IgD-negative memory B cell (primary cell): ENCODE measurements at regions not wholly inside any gene's neighbourhood (a gene's known extent, or its start where the extent isn't known, plus 50 kb on each side); places are given as distances from the start of the nearest gene placed in this dataset.

Experiments
- H3K27ac Mint-ChIP-seq, 3 donors: one replicate each; pipeline ENCODE4 v1.8.0; 2020 to 2022; ENCODE audit warnings: mild to moderate bottlenecking in 3 of 3, mixed read lengths in 3 of 3, moderate library complexity in 1 of 3
- H3K27me3 Mint-ChIP-seq: one replicate; pipeline ENCODE4 v1.8.0; 2021; ENCODE audit warnings: mixed read lengths
- H3K36me3 Mint-ChIP-seq: one replicate; pipeline ENCODE4 v1.8.0; 2020; ENCODE audit warnings: mild to moderate bottlenecking, mixed read lengths
- H3K4me1 Mint-ChIP-seq, 3 donors: one replicate each; pipeline ENCODE4 v1.8.0; 2020 to 2022; ENCODE audit warnings: mixed read lengths in 3 of 3, mild to moderate bottlenecking in 1 of 3
- H3K4me3 Mint-ChIP-seq, 4 donors: one replicate each; pipeline ENCODE4 v1.8.0; 2020 to 2022; ENCODE audit warnings: mild to moderate bottlenecking in 4 of 4, mixed read lengths in 4 of 4, moderate library complexity in 3 of 4
- H3K9me3 Mint-ChIP-seq, 3 donors: one replicate each; pipeline ENCODE4 v1.8.0; 2020 to 2021; ENCODE audit warnings: mixed read lengths in 3 of 3, mild to moderate bottlenecking in 1 of 3

DNA sequence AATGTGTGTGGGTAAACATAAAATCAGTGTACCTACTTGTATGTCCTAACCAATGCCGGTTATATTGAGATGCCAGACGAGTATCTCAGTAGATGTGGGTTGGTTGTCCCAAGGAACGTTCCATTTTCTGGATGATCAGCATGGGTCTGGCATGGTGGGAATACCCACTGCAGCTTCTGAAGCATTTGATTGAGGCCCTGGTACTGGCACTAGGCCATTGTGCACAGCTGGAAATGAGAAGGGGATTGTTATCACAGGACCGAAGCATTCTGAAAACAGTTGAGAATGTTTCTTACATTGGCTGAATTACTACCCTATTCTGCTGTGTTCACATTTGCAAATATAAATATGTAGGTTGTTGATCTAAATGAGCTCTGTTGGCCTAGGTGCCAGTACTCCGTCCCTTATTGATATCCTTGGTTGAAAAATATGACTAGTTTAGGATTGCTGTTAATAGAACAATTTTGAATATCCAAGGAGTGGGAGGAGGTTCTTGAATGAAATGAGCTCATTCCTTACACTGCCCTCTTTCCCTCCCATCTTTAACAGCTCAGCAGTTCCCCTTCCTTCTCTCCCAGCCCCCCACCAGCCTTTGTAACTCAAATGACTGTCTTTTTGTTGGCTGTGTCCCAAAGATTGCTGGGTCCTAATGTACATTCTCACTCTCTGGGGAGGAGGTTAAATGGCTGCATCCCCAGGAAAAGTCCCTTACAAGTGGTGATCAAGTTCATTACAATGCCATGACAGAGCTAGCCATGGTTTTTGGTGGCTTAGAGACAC, 293.3 kb upstream of the TPM1 start:
- peaks cover 9% of the 10 kb centered on the region for H3K27me3 Mint-ChIP-seq
- H3K9me3 Mint-ChIP-seq: peaks cover 0 to 1% (median 0%) of the 10 kb centered on the region in 3 donors
- H3K27ac Mint-ChIP-seq: no peak overlapping the region
- H3K4me3 Mint-ChIP-seq: no peak overlapping the region
- no peaks in the 10 kb centered on the region for H3K36me3 Mint-ChIP-seq
- peaks cover 0 to 1% (median 0%) of the 10 kb centered on the region in 3 donors for H3K4me1 Mint-ChIP-seq

DNA sequence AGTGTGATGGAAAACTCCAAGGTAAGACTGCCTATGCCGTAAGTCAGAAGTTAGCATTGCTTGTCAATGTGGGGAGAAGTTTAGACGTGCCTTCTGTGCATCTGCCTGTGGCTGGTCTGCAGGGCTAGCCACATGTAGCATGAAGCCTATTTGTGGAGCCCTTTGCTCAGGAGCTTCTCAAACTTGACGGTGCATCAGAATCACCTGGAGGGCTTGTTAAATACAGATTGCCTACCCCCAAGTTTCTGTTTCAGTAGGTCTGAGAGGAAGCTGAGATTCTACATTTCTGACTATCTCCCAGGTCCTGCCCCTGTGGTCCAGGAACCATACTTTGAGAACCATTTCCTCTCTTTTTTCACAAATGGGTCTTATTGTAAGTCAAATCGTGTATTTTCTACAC, 292.1 kb upstream of the TPM1 start:
- H3K27me3 Mint-ChIP-seq: peaks cover 9% of the 10 kb centered on the region
- H3K4me3 Mint-ChIP-seq: no peak overlapping the region
- H3K27ac Mint-ChIP-seq: no peak overlapping the region
- H3K36me3 Mint-ChIP-seq: no peaks in the 10 kb centered on the region
- H3K4me1 Mint-ChIP-seq: peaks cover 0 to 1% (median 0%) of the 10 kb centered on the region in 3 donors
- peaks cover 0 to 1% (median 0%) of the 10 kb centered on the region in 3 donors for H3K9me3 Mint-ChIP-seq

DNA sequence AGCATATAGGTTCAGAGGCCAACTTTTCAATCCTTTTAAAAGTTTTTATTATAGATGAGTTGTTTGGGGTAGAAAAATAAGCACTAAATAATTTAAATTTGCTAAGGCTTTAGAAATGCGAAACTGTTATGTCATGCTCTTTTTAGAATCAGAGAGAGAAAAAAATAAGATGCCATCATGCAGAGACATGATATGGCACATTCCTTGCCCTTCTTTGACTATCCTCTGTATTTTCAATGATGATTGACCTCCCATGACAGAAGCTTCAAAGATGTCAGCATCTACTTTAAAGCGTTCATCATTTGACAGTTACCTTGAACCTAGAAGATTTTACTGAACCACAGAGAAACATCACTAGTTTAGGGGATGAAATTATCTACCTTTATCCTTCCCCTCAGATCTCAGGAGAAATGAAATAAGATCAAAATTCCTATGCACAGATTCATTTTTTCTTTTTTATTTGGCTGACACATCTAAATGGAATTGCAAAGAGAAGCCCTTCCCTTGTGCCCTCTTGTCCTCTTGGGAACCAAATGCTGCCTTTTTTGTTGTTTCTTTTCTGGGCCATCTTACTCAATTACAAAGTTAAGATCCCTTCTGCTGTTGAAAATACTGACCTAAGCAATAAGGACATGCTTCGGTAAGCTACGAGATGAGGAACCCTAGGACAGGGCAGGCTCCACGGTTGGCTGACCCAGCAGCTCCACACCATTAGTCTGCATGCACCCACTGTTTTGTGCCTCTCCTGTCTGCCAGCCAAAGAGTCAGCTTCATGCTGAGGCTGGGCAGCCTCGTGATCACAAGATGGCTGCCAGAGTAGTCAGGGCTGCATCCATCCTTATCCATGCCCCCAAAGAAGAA, 289.7 kb upstream of the TPM1 start:
- Mint-ChIP-seq H3K9me3 (peaks cover 0 to 1% (median 0%) of the 10 kb centered on the region in 3 donors), H3K27ac (no peak overlapping the region), H3K4me3 (no peak overlapping the region), H3K27me3 (peaks cover 12% of the 10 kb centered on the region), H3K4me1 (peaks cover 0 to 1% (median 0%) of the 10 kb centered on the region in 3 donors), H3K36me3 (peaks cover 4% of the 10 kb centered on the region)

DNA sequence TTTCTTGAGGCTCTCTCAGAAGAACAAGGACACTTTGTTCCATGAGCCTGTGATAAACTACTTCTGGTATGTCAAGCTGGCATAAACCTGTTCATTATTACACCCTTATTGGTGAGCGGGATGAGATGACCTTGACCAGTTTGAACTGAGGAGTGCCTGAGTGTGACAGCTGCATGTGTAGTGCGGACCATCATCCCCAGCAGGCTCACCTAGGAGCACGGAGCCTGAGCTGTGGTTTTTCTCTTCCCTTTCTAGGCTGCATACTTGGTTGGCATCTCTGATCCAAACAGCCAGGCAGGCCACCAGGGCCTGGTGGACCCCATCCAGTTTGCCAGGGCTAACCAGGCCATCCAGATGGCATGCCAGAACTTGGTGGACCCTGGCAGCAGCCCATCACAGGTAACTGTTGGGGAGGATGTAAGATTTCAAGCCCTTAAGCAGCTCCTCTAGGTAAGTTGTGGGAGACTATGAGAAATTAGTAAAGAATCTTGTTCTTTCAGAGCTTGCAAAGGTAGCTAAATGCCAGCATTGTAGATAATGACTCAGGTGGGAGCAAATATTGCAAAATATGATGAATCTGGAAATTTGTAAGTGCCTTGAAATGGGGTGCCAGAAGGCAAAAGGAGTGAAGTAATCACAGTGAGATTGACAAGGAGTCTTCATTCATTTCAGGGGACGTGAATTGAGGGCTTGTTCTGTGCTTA, 288.9 kb upstream of the TPM1 start:
- Mint-ChIP-seq H3K27me3 (peaks cover 10% of the 10 kb centered on the region), H3K4me3 (no peak overlapping the region), H3K4me1 (peaks cover 0 to 1% (median 0%) of the 10 kb centered on the region in 3 donors), H3K27ac (no peak overlapping the region), H3K36me3 (peaks cover 4% of the 10 kb centered on the region), H3K9me3 (peaks cover 0 to 1% (median 0%) of the 10 kb centered on the region in 3 donors)

DNA sequence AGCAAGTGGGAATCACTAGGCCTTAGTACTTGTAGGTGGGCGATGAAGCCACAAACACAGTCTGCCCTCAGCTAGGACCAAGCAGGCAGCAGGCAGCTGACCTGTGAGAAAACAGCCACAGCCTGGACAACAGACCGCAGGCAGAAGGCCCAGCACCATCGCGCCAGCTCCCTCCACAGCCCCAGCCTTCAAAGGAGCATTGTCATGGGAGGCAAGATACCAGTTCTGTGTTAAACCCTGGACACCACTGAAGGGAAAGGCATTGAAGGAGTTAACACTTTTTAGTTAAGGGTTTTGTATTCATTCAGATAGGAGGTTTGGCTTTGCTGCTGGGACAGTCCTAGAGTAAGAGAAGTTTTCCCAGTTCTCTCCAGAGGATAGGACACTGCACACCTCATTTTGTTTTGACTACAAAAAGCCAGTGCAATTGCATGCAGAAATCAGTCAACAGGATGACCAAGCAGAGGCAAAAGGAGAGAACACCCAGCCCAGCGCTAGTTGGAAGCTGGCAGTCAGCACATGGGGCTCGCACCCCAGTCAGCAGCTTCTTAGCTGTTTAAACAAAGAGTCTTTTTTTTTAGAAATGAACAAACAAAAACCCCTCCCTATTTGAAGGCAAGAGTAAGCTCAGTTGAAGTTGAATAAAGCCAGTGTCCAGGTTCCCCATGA, 286.1 kb upstream of the TPM1 start:
- Mint-ChIP-seq H3K4me3 (no peak overlapping the region), H3K36me3 (peaks cover 4% of the 10 kb centered on the region), H3K27me3 (peaks cover 9% of the 10 kb centered on the region), H3K27ac (no peak overlapping the region), H3K4me1 (peaks cover 0 to 1% (median 0%) of the 10 kb centered on the region in 3 donors), H3K9me3 (no peaks in the 10 kb centered on the region)

DNA sequence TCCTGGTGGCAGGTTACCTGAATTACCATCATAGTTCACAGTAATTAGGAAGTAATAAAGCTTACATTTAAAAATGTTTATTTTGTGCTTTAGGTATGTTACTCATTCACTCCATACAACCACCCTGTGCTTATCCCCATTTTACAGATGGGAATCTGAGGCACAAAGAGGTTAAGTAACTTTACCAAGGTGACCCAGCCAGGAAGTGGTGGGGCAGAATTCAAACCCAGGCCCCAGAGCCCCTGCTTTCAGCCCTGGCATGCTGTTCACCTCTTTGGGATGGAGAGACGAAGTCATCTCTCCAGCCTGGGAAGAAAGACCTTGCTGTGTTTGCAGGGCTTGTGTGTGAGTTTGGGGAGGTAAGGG, 285.6 kb upstream of the TPM1 start:
- H3K27me3 Mint-ChIP-seq: peaks cover 8% of the 10 kb centered on the region
- peaks cover 0 to 1% (median 0%) of the 10 kb centered on the region in 3 donors for H3K4me1 Mint-ChIP-seq
- H3K9me3 Mint-ChIP-seq: no peaks in the 10 kb centered on the region
- no peak overlapping the region for H3K4me3 Mint-ChIP-seq
- peaks cover 4% of the 10 kb centered on the region for H3K36me3 Mint-ChIP-seq
- H3K27ac Mint-ChIP-seq: no peak overlapping the region

DNA sequence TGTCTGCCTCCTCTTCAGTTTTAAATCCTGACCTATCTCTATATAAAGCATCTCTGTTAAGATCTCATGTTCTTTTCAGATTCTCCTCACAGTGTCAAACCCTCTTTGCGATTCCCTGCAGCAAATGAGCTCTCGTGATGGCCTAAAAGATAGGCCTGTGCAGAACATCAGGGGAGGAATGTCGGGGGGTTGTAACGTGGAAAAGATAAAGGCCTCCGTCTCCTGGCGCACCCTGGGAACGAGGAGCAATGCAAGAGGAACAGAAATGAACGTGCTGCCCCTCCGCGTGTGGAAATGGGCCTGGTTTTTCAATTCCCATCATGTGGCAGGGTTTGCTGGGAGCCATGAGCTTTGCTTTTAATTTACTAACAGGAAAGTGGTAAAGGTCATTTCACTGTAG, 285.0 kb upstream of the TPM1 start:
- peaks cover 4% of the 10 kb centered on the region for H3K27me3 Mint-ChIP-seq
- no peaks in the 10 kb centered on the region for H3K9me3 Mint-ChIP-seq
- H3K27ac Mint-ChIP-seq: no peak overlapping the region

DNA sequence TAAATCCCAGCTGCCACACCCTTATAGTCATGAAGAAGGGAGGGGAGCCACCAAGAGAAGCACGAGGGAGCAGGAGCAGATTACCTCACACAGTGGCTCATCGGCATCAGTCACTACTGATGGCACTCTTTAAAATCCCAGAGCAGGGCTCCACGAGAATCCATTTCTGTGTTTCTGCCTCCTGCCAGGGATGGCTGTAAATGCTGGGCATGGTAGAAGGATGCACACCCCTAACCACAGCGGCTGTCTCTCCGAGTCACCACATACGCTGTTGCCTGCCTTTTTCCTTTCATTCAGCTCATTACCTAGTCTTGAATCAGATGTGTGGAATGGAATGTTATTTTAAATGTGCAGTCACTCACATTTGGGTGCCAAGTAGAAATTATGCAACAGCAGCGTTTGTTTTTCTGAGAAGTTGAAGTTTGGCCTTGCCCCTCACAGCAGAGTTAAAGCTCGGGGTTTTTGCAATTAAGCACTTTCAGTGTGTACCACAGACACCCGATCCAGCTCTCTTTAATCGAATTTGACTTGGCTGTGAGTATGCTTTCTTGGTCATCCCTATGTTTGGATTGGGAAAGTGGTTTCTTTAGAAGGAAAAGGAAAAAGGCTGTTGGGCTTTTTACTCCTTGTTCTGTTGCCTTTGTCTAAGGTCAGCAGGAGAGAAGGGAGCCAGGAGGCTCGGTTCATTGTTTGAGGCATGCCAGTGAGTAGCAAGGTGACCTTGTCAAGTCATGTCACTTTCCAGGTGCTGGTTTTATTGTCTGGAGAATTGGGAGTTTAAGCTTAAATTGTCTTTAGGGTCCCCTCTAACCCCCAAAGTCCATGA, 284.2 kb upstream of the TPM1 start:
- Mint-ChIP-seq H3K27ac (no peak overlapping the region), H3K9me3 (no peaks in the 10 kb centered on the region), H3K4me1 (no peaks in the 10 kb centered on the region), H3K4me3 (no peak overlapping the region), H3K36me3 (peaks cover 4% of the 10 kb centered on the region), H3K27me3 (peaks cover 3% of the 10 kb centered on the region)

More for the DNA sequence above, 285.0 kb upstream of the TPM1 start:
- H3K4me3 Mint-ChIP-seq: no peak overlapping the region
- peaks cover 4% of the 10 kb centered on the region for H3K36me3 Mint-ChIP-seq
- H3K4me1 Mint-ChIP-seq: peaks cover 0 to 1% (median 0%) of the 10 kb centered on the region in 3 donors

DNA sequence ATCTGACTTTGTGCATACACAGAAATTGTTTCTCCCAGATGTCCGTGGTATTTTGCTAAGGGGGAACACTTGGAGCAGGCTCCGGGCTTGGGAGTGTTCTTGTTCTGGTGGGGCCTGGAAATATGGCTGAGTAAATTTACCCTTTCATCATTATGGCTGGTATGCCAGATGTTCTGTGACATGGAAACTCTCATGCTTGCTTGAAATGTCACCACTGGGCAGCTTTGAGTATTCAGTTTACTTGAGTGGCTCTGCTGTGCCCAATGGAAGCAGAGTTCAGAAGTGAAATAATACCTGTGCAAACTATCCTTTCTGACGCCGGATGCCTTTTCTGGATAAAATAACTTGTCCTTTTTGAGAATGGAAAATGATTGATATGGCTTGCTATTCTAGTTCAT, 283.6 kb upstream of the TPM1 start:
- Mint-ChIP-seq H3K27me3 (peaks cover 3% of the 10 kb centered on the region), H3K4me1 (no peaks in the 10 kb centered on the region), H3K4me3 (no peak overlapping the region), H3K27ac (no peak overlapping the region), H3K36me3 (peaks cover 4% of the 10 kb centered on the region), H3K9me3 (no peaks in the 10 kb centered on the region)

DNA sequence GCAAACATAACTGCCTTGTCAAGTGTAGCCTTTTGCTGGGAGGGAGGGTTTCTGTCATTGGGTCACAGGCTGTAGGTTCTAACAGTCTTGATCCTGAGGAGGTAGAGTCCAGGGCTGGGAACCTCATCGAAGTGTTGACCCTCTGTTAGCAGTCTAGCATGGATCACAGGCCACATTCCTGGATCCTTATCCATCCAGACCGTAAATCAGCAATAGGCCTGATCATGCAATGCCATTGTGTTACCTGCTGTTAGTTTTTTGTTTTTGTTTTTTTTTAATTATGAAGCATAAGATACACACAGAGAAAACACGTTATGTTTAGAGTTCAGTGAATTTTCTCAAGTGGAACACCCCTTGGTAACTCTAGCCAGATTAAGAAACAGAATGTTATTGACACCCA, 282.0 kb upstream of the TPM1 start:
- no peak overlapping the region for H3K27ac Mint-ChIP-seq
- peaks cover 3% of the 10 kb centered on the region for H3K27me3 Mint-ChIP-seq
- no peaks in the 10 kb centered on the region for H3K9me3 Mint-ChIP-seq
- no peaks in the 10 kb centered on the region for H3K4me1 Mint-ChIP-seq
- no peak overlapping the region for H3K4me3 Mint-ChIP-seq
- H3K36me3 Mint-ChIP-seq: peaks cover 4% of the 10 kb centered on the region

DNA sequence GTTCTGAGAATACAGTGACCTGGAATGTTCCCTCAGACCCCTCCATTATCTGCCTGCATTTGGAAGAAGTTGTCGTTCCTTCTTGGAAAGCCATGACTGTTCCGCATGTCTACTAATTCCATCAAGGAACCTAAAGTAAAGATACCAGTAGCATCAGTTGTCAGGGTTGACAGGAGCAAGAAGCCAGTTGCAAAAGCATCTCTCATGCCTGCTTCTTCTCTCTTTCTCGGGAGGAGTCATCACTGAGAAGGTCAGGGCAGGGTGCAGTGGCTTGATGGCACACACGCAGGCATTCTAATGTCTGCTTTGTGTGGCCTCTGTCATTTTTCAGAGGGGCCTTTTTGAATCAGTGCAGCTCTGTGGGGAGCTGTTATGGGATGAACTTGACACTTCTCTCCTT, 276.6 kb upstream of the TPM1 start:
- Mint-ChIP-seq H3K4me1 (no peaks in the 10 kb centered on the region), H3K27ac (no peak overlapping the region)

DNA sequence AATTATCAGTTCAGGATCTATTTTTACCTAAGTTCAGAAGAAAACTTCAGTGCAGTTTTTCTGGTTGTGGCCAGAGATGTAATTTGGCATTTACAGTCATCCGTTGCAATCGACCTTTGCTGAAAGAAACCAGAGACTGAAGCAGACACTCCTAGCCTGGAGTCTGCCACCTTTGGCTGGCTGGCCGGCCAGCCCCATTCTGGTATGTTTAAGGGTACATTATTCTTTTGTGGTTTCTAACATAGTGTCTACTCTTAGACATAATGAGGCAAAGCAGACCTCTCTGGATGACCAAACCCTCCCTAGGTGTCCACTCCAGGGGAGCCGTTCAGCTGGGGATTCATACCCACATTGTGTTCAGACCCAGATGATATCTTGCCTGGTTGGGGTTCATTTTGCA, 275.9 kb upstream of the TPM1 start:
- Mint-ChIP-seq H3K4me1 (no peaks in the 10 kb centered on the region), H3K27me3 (no peaks in the 10 kb centered on the region), H3K27ac (no peak overlapping the region), H3K36me3 (no peaks in the 10 kb centered on the region), H3K4me3 (no peak overlapping the region), H3K9me3 (no peaks in the 10 kb centered on the region)

More for the DNA sequence above, 276.6 kb upstream of the TPM1 start:
- Mint-ChIP-seq H3K27me3 (no peaks in the 10 kb centered on the region), H3K9me3 (no peaks in the 10 kb centered on the region), H3K4me3 (no peak overlapping the region), H3K36me3 (no peaks in the 10 kb centered on the region)

DNA sequence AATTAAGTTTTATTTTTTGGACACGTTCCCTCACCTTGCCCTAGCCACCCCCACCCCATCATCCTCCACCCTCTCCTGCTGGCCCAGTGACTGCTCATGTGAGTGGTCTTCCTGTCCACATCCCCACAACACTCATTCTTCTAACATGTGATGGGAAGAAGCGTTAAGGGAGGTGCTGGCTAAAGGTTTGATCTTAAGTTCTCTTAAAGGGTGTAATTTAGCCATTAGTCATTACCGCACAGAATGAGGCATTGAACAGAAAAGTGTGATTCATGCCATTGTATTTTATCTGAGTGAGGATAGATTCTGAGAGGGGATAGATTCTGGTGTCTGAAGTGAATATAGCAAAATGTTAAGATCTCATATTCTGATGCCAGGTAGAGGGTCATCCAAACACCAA, 272.9 kb upstream of the TPM1 start:
- Mint-ChIP-seq H3K9me3 (no peaks in the 10 kb centered on the region), H3K27ac (no peak overlapping the region), H3K4me3 (no peak overlapping the region), H3K4me1 (no peaks in the 10 kb centered on the region), H3K36me3 (no peaks in the 10 kb centered on the region), H3K27me3 (no peaks in the 10 kb centered on the region)

DNA sequence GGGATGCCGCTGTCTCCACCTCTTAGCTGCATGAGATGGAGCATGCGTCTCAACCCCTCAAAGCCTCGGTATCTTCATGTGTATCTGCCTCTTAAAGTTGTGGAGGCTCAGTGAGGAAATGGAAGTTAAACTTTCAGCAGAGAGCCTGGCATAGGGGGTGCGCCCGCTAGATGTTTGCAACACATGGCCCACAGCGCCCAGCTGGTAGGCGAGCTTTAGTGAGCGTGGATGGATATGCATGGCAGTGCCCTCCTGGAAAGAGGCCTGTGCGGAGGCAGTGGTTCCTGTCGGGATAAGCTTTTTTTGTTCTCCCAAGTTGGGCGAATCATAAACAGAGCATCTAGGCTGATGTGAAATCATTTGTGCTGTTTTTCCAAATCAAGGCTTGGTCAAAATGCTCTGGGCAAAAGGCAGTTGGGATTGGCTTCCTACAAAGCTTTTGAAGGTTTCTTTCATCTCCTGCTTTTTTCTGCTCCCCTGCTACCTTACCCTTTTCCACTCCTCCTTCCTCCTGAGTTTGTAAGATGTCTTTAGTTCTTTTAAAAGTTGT, 272.4 kb upstream of the TPM1 start:
- Mint-ChIP-seq H3K27me3 (no peaks in the 10 kb centered on the region), H3K27ac (no peak overlapping the region), H3K36me3 (no peaks in the 10 kb centered on the region), H3K4me3 (no peak overlapping the region), H3K4me1 (no peaks in the 10 kb centered on the region), H3K9me3 (no peaks in the 10 kb centered on the region)
